NCI-H187 treated with DMSO at 0.1 percent for 48 hours (cell line): ENCODE measurements at regions not wholly inside any gene's neighbourhood (a gene's known extent, or its start where the extent isn't known, plus 50 kb on each side); places are given as distances from the start of the nearest gene placed in this dataset.

ENCODE experiments used
- DNase-seq: peaks from one replicate; lab custom pipeline; 2025; lab: John Stamatoyannopoulos, UW

DNA sequence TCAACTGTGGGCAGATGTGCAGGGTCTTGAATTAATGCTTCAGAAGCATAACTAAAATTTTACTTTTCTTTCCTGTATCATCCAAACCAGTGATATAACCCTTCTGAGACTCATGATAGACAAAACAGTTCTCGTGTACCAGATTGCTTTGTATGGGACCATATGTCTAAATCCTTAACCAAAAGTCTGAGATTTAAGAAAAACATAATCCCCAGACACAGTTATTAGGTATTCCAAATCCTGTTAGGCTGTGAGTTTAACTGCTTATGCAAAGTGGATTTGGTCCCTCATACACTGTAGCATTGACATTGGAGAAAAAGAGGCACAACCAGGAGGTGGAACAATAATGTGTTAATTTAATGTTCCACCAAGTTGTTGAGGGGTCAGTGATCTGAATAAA lies 235.0 kb downstream of the PMAIP1 start:
- DNase-seq = no peak

- no peak for DNase-seq
Measured at GRCh38 chr18:60130284-60130683, 230.5 kb downstream of the PMAIP1 start.

DNA sequence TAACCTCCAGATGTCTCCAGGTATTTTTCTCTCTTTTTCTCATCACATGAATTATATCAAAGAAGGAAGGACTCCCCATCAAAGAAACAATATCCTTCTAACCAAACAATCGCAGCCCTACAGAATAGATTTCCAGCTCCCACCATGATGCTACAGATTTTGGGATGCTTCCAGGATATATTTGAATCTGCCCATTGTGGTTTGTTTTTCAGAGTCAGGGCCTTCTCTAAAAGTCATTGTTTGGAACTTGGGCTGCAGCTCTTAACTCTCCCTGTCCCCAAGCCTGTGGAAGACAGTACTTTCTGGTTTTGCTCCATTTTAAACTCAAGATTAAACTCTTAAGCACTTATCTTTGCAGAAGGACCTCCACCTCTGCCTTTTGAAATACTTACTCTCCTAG lies 223.2 kb downstream of the PMAIP1 start:
- no peak for DNase-seq

DNA sequence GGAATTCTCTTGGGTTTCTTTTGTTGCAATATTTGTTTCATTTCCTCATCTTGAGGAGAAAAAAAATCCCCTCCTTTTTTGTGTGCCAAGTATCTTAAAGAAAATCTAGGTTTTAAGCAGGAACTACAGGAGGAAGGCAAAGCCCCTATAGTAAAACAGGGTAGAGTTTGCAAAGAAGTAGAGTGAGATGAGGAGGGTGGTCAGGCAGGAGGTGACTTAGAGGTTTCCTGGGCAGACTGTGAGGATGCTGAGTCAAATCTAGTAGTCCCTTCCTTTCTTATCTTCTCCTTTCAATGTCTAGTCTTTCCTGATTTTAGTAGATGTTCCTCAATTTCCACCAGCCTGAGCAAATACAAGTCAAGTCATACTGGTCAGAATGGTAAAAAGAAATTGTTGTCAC lies 222.5 kb downstream of the PMAIP1 start:
- no peak for DNase-seq

GRCh38 chr18:60120231-60120750 lies 220.5 kb downstream of the PMAIP1 start:
- no peak for DNase-seq

- no peak for DNase-seq
Measured at GRCh38 chr18:60117321-60117720, 217.5 kb downstream of the PMAIP1 start.

GRCh38 chr18:60113396-60113795 lies 213.6 kb downstream of the PMAIP1 start:
- no peak for DNase-seq

- DNase-seq = no peak
Measured at GRCh38 chr18:60112369-60112768, 212.6 kb downstream of the PMAIP1 start.

GRCh38 chr18:60111525-60111924 lies 211.7 kb downstream of the PMAIP1 start:
- DNase-seq = no peak

GRCh38 chr18:60110836-60111235 lies 211.0 kb downstream of the PMAIP1 start:
- no peak for DNase-seq

GRCh38 chr18:60100778-60101177 lies 201.0 kb downstream of the PMAIP1 start:
- DNase-seq = no peak

- DNase-seq = no peak
Measured at GRCh38 chr18:60099709-60100108, 199.9 kb downstream of the PMAIP1 start.

DNA sequence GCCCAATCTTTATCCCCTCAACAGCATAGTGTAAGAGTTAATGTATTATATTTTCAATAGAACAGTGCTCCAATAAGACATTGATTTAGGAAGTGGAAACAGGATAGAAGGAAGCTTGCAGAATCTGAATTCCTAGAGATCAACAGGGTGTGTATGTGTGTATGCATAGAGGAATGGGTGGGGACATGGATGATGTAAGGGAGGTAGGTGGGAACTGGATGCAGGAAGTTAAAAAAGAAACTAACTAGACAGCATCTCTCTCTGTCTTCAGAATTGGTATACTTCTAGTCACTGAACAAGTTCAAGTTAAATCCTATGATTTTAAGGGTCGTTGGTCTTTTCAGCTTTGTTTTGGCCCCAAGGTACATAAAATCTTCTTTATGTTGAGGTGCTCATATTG lies 196.6 kb downstream of the PMAIP1 start:
- DNase-seq = no peak

DNA sequence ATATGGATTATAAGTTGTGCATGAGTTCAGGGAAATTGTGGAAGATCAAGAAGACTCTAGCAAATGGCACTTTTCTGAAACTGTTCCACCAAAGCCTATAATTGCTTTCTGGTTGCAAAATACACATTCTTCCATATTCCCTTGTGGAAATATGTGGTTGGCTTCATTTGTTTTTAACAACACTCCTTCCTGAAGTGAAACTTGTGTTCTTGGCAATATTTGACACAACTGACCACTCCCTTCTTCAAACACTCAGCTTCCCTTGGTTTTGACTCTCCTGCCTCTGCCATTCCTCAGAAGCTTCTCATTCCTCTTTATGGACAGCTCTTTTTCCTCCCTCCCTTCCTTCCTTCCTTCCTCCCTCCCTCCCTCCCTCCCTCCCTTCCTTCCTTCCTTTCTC lies 192.3 kb downstream of the PMAIP1 start:
- DNase-seq = no peak

GRCh38 chr18:60090170-60090569 lies 190.4 kb downstream of the PMAIP1 start:
- DNase-seq = no peak

- DNase-seq = no peak
Measured at GRCh38 chr18:60082790-60083189, 183.0 kb downstream of the PMAIP1 start.

GRCh38 chr18:60082282-60082681 lies 182.5 kb downstream of the PMAIP1 start:
- DNase-seq = no peak

DNA sequence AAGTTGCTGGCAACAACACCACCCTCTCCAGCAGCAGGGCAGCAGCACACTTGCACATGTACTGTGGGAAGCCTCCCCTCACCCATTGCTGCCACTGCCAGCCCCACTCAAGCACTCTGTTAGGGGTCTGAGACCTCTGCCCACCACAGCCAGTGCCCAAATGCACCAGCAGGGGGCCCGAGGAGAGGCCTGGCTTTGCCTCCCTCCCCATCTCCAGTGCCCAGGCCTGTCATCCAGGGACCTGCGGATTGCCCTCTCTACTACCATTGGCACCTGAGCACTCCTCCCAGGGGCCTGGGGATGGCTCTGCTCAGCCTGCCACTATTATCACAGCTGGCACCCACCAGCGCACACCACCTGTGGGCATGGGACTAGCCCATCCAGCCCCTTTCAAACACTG lies 175.7 kb downstream of the PMAIP1 start:
- DNase-seq = no peak

DNA sequence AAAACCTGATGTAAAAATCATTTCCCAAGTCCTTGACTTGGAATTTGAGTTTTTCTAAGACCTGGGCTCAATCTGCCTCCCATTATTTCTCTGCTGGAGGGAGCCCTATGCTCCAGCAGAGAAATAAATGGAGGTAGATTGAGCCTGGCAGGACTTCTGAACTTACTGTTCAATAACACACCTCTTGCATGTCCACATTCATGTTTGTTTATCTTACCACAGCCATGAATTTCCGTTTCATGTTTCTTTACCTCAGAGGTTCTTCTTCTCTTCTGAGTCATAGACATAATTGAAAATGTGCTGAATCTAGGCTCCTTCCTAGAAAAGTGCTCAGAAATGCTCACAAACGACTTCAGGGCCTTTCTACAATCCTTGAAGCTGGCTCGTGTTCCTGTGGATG lies 170.8 kb downstream of the PMAIP1 start:
- no peak for DNase-seq

GRCh38 chr18:60069145-60069544 lies 169.3 kb downstream of the PMAIP1 start:
- no peak for DNase-seq

GRCh38 chr18:60067426-60068210 lies 167.8 kb downstream of the PMAIP1 start:
- DNase-seq = no peak

DNA sequence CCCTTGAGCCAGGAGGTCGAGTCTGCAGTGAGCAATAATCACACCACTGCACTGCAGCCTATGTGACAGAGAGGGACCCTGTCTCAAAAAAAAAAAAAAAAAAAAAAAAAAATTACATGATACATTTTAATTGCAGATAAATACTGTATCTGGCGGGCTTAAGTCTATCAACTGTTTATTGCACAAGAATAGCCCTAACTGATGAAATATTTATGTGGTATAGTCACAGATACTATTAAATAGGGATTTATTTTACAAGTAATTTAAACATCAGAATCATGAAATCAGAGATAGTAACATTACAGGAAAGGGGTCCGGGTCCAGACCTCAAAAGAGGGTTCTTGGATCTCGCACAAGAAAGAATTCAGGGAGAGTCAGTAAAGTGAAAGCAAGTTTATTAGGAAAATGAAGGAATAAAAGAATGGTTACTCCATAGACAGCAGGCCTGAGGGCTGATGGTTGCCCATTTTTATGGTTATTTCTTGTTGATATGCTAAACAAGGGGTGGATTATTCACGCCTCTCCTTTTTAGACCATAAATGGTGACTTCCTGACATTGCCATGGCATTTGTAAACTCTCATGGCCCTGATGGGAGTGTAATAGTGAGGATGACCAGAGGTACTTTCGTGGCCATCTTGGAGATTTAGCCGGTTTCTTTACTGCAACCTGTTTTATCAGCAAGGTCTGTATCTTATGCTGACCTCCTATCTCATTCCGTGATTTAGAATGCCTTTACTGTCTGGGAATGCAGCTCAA lies 166.6 kb downstream of the PMAIP1 start:
- DNase-seq = no peak

DNA sequence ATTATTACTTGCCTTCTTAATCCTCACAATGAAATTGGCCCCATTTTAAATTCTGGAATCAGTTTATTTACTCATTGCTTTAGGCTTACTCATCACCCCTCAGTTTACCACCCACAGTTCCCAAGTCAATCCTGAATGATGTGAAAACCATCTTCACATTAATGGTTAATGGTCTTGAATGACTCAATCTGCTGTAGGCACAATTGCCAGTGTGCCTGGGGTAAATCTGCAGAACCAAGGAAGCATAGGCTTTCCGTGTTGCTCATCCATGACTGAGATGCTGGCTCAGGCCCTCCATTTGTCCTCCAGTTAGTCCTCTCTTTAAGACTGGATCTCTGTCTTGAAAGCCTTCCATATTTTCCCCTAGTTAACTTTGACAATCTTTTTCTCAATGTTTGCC lies 164.5 kb downstream of the PMAIP1 start:
- DNase-seq = no peak
